C4-2B (cell line): ENCODE measurements at regions not wholly inside any gene's neighbourhood (a gene's known extent, or its start where the extent isn't known, plus 50 kb on each side); places are given as distances from the start of the nearest gene placed in this dataset.

Source experiments
- CTCF ChIP-seq: fragments of 450-650 bp; conservative IDR thresholded peaks from 2 replicates; pipeline ENCODE4 v1.5.1; 2017; ENCODE audit warnings: mild to moderate bottlenecking
- ZFX ChIP-seq: fragments of 450-650 bp; IDR thresholded peaks from 2 replicates; pipeline ENCODE4 v1.6.1; 2017

- TF ChIP-seq CTCF (no peak), ZFX (no peak)
These were observed 809.6 kb upstream of the API5 start for GRCh38 chr11:42502151-42502550.
